RWPE1 (cell line): ENCODE measurements at regions not wholly inside any gene's neighbourhood (a gene's known extent, or its start where the extent isn't known, plus 50 kb on each side); places are given as distances from the start of the nearest gene placed in this dataset.

Experiments
- CTCF ChIA-PET: fragments of 350-600 bp; sonication (Branson Sonifier 250); formaldehyde crosslinking; extraction: SDS; loops from one replicate; lab custom pipeline; 2021; lab: Yijun Ruan, JAX
- POLR2A ChIA-PET: fragments of 400-600 bp; formaldehyde crosslinking; extraction: SDS; loops from one replicate; lab custom pipeline; 2020; ENCODE audit warnings: antibody characterized with exemption; ENCODE audit not compliant: low non-redundant PET; lab: Yijun Ruan, JAX
- DNase-seq: peaks from one replicate; pipeline ENCODE4 v3.0.0; 2012; ENCODE audit warnings: low spot score
- H3K27ac ChIP-seq: fragments of 450-650 bp; 2 replicates; pipeline ENCODE4 v1.5.1; 2017
- CTCF ChIP-seq: fragments of 450-650 bp; conservative IDR thresholded peaks from 2 replicates; pipeline ENCODE4 v1.5.1; 2017; ENCODE audit warnings: low read depth, mild to moderate bottlenecking

DNA sequence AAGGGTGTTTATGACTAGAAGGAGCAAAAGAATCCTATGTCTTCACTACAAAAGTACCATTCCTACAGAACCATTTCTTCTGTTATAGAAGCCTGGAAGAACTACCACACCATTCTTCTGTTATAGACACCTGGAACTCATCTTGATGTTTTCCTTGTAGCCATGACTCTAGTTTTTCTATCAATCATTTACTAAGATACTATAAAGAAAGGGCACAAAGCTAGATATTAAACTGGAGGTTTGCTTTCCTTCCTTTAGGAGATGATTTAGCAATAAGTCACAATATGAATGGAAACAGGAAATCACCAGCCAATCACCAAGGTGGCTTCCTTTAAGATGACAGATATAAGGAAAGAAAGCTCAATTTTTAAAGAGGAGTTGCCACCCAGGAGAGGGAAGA lies 100.3 kb upstream of the NEUROD1 start:
- ChIA-PET POLR2A (no interaction called here), CTCF (no interaction called here)
- TF ChIP-seq CTCF, result no peak
- no peak overlapping the region for H3K27ac ChIP-seq
- DNase-seq, result no peak

DNA sequence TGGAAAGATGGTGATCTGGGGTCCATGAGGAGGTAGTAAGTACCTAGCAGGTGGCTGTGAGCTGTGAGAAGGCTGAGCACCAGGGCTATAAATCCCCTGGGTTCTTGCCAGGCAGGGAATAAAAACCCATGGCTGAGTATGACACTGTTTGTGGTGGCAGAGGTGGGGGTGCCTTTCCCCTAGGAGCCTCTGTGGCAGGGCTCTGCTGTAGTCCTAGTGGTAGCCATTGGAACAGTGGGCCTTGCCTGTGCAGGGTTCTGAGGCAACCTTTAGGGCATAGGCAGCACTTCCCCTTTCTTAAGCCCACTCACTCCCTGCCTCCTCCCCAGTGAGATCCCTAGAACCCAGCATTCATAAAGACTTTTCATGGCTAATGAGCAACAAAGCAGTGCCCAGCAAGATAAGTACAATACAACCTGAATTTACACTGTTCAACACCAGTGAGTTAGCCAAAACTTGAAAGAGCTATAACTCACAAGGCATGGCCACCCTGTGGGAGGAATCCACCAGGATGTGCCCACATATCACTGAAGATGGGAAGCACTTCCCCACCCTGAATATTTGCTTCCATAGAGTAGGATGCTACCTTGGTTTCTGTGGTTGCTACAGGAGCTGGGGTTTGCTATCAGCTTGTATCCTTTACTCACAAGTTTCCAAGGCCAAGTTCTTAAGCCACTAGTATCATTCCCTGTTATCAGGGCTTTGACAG lies 100.9 kb upstream of the NEUROD1 start:
- H3K27ac ChIP-seq, result no peak overlapping the region
- no peak for TF ChIP-seq CTCF
- ChIA-PET CTCF (interaction anchor here (0.7 kb wide), 1 partner anchor 1675 kb away, joined by 3 read pairs; no protein-coding TSS in a partner anchor), POLR2A (no interaction called here)
- DNase-seq, result no peak

DNA sequence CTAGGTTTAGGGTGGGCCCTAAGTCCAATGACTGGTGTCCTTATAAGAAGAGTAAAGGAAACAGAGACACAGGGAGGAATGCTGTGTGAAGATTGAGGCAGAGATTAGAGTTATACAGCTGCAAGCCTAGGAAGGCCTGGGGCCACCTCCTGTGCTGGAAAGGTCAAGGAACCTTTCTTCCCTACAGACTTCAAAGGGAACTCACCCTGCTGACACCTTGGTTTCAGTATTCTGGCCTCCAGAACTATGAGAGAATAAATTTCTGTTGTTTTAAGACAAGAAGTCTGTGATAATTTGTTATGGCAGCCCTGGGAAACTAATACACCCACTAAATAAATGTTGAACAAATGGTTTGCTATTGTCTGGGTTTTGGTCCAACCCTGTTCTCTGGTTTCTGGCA lies 102.3 kb upstream of the NEUROD1 start:
- DNase-seq, result no peak
- no peak for TF ChIP-seq CTCF
- POLR2A ChIA-PET, result no interaction called here
- no peak overlapping the region for H3K27ac ChIP-seq
- CTCF ChIA-PET, result no interaction called here

GRCh38 chr2:181784556-181784955 lies 104.2 kb upstream of the NEUROD1 start:
- H3K27ac ChIP-seq, result no peak overlapping the region
- ChIA-PET POLR2A (no interaction called here), CTCF (no interaction called here)
- DNase-seq, result peak; percentile 45
- TF ChIP-seq CTCF, result no peak

- DNase-seq, result peak; percentile 75
- no peak for TF ChIP-seq CTCF
- POLR2A ChIA-PET, result no interaction called here
- CTCF ChIA-PET, result interaction anchor here (1.0 kb wide), 1 partner anchor 43 kb away, joined by 3 read pairs; no protein-coding TSS in a partner anchor
- H3K27ac ChIP-seq, result no peak overlapping the region
Observed at GRCh38 chr2:181785691-181786344, 105.5 kb upstream of the NEUROD1 start.

DNA sequence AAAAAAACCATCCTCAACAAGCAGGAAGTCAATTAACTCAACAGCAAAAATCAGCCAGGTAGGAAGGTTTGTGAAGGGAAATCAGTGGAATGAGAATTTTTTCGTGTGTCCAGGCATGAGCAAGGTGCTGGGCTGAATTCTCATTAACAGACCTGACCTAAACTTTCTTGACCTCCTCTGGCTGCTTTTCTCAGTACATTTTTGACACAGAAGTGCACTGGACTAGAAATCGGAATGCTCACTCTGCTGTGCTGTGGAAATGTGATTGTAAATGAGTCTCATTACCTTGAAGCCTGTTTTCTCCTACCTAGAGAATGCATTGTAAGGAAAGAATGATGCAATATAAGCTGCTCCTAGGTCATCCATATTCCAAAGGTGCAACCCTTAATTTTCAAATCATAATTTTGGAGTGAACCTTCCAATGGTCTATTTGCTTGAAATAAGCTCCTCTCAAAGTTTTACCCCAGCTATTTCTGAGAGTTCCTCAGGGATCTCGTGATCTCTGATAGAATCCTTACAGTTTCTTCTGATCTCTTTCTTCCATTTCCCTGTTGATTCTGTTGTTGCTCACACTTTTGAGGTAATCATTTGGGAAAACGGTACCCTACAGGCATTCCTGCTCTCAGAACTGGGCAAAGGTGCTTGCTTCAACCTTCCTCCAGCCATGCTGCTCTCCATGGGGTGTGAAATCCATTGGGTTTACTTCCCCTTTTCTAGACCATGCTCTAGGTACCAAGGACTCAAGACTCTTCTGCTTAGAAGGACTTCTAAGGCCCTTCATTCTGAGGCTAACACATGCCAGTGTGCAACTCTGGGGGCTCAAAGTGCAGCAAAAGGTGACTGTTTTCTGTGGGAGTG lies 104.9 kb upstream of the ITPRID2 start:
- ChIA-PET CTCF (interaction anchor here (1.0 kb wide), 1 partner anchor 44 kb away, joined by 3 read pairs; no protein-coding TSS in a partner anchor), POLR2A (no interaction called here)
- no peak for DNase-seq
- no peak for TF ChIP-seq CTCF
- no peak overlapping the region for H3K27ac ChIP-seq
